Epithelial cell of esophagus (primary cell): ENCODE measurements at regions not wholly inside any gene's neighbourhood (a gene's known extent, or its start where the extent isn't known, plus 50 kb on each side); places are given as distances from the start of the nearest gene placed in this dataset.

Experiments
- DNase-seq: peaks from one replicate; pipeline ENCODE4 v3.0.0; 2010; ENCODE audit warnings: low read depth
- H3K4me3 ChIP-seq: 2 replicates; pipeline ENCODE4 v1.5.1; 2011; ENCODE audit warnings: mild to moderate bottlenecking, low read length, control low read depth
- TF ChIP-seq, protein P1 (sequence below): IDR thresholded peaks from 2 replicates; pipeline ENCODE4 v1.5.1; 2011; ENCODE audit warnings: low read depth, mild to moderate bottlenecking, low read length, control low read depth, inconsistent platforms; ENCODE audit not compliant: insufficient read depth; ENCODE audit errors: missing control alignments

DNA sequence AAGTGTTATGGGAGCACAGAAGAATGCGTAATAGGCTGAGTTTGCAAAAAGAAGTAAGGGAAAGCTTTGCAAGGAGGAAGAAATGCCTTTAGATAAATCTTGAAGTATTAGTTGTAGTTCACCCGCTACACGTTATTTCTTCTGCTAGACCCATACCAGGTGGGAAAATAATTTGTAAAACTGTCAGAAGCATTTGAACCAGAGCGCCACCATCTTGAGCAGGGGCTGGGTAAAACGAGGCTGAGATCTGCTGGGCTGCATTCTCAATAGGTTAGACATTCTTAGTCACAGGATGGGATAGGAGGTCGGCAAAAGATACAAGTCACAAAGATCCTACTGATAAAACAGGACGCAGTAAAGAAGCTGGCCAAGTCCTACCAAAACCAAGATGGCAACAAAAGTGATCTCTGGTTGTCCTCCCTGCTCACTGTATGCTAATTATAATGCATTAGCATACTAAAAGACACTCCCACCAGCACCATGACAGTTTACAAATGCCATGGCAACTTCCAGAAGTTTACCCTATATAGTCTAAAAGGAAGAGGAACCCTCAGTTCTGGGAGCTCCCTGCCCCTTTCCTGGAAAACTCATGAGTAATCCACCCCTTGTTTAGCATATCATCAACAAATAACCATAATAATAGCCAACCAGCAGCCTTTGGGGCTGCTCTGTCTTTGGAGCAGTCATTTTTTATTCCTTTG, 50.0 kb upstream of the ZNF280D start:
- TF ChIP-seq, protein P1, sequence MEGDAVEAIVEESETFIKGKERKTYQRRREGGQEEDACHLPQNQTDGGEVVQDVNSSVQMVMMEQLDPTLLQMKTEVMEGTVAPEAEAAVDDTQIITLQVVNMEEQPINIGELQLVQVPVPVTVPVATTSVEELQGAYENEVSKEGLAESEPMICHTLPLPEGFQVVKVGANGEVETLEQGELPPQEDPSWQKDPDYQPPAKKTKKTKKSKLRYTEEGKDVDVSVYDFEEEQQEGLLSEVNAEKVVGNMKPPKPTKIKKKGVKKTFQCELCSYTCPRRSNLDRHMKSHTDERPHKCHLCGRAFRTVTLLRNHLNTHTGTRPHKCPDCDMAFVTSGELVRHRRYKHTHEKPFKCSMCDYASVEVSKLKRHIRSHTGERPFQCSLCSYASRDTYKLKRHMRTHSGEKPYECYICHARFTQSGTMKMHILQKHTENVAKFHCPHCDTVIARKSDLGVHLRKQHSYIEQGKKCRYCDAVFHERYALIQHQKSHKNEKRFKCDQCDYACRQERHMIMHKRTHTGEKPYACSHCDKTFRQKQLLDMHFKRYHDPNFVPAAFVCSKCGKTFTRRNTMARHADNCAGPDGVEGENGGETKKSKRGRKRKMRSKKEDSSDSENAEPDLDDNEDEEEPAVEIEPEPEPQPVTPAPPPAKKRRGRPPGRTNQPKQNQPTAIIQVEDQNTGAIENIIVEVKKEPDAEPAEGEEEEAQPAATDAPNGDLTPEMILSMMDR: no peak
- DNase-seq: no peak
- H3K4me3 ChIP-seq: no peak overlapping the region
